Esophagus muscularis mucosa (tissue), 4 donors: ENCODE measurements at regions not wholly inside any gene's neighbourhood (a gene's known extent, or its start where the extent isn't known, plus 50 kb on each side); places are given as distances from the start of the nearest gene placed in this dataset.
"Not testable (repeated sequence)": the region's sequence is repeated elsewhere in the genome, so short reads cannot be mapped to it uniquely, and the experiment has no call there.

Experiments
- DNase-seq: peaks from one replicate; pipeline ENCODE4 v3.0.0-alpha.2; 2017; ENCODE audit errors: extremely low spot score
- H3K27ac ChIP-seq, 4 donors: fragments of 200-600 bp; sonication (generic); replicated peaks in 1 of 4; 1 replicate in 3 of 4; 2 replicates in 1 of 4; pipeline ENCODE4 v1.5.1; 2016 to 2019; ENCODE audit warnings: mild to moderate bottlenecking in 1 of 4
- H3K27me3 ChIP-seq, 4 donors: fragments of 200-600 bp; sonication (generic); one replicate each; pipeline versions ENCODE4 v1.5.1 to v1.6.0; 2016 to 2019
- H3K36me3 ChIP-seq, 4 donors: fragments of 200-600 bp; sonication (generic); one replicate each; pipeline ENCODE4 v1.5.1; 2016 to 2019
- H3K4me1 ChIP-seq, 4 donors: fragments of 200-600 bp; sonication (generic); one replicate each; pipeline ENCODE4 v1.5.1; 2016 to 2019
- H3K4me3 ChIP-seq, 4 donors: fragments of 200-600 bp; sonication (generic); 1 replicate in 2 of 4; 2 replicates in 2 of 4; pipeline ENCODE4 v1.5.1; 2016 to 2019; ENCODE audit warnings: mild to moderate bottlenecking in 4 of 4, moderate library complexity in 1 of 4
- H3K9me3 ChIP-seq, 4 donors: fragments of 200-600 bp; sonication (generic); 1 replicate in 3 of 4; 2 replicates in 1 of 4; pipeline ENCODE4 v1.5.1; 2016 to 2019
- CTCF ChIP-seq, 3 experiments: fragments of 200-600 bp in 2 of 3; fragments of 450-650 bp in 1 of 3; sonication (generic) in 2 of 3; IDR thresholded peaks; one replicate each; pipeline ENCODE4 v1.5.1; 2017 to 2019; ENCODE audit warnings: antibody characterized with exemption in 3 of 3, mild to moderate bottlenecking in 2 of 3, moderate library complexity in 1 of 3
- EP300 ChIP-seq: sonication (generic); formaldehyde crosslinking; IDR thresholded peaks from one replicate; pipeline ENCODE4 v1.6.1; 2017; ENCODE audit warnings: antibody characterized with exemption
- POLR2A ChIP-seq: fragments of 450-650 bp; IDR thresholded peaks from one replicate; pipeline ENCODE4 v1.6.1; 2017; ENCODE audit warnings: antibody characterized with exemption, moderate library complexity, mild to moderate bottlenecking, low read depth
- POLR2AphosphoS5 ChIP-seq, 2 donors: sonication (generic); formaldehyde crosslinking; IDR thresholded peaks; one replicate each; pipeline ENCODE4 v1.6.1; 2017; ENCODE audit warnings: antibody characterized with exemption in 2 of 2
- WGBS: methylation state at CpG from one replicate; pipeline ENCODE4 v1.1.5; 2018; 5-methylcytosine and 5-hydroxymethylcytosine counted together
- intact Hi-C: fragments of 100-400 bp; cut with DNase I; formaldehyde crosslinking; loops from one replicate; pipeline ENCODE4 v1.15.1; 2023

- DNase-seq: no peak
- WGBS: 55% methylated on average over 4 of the region's 4 CpGs
- intact Hi-C loops: no loop called here
- peaks cover 3 to 39% (median 16%) of the 10 kb centered on the region in 4 donors for H3K4me1 ChIP-seq
- H3K27ac ChIP-seq: no peak overlapping the region
- H3K27me3 ChIP-seq: no peaks in the 10 kb centered on the region
- no peaks in the 10 kb centered on the region for H3K9me3 ChIP-seq
- TF ChIP-seq POLR2A (no peak), CTCF (IDR thresholded peaks at IDR 0.05) (no peak), POLR2AphosphoS5 (IDR thresholded peaks at IDR 0.05) (no peak), EP300 (no peak)
- peaks cover 0 to 5% (median 0%) of the 10 kb centered on the region in 4 donors for H3K36me3 ChIP-seq
- no peak overlapping the region for H3K4me3 ChIP-seq
These were observed 92.5 kb downstream of the HAUS1 start for GRCh38 chr18:46196627-46197243.

- no peak for DNase-seq
- no peaks in the 10 kb centered on the region for H3K27me3 ChIP-seq
These were observed 95.4 kb downstream of the HAUS1 start for GRCh38 chr18:46199515-46200147.

GRCh38 chr18:46200178-46201055, 96.2 kb downstream of the HAUS1 start:
- H3K36me3 ChIP-seq, H3K9me3 ChIP-seq, DNase-seq, H3K4me3 ChIP-seq, H3K27ac ChIP-seq, intact Hi-C loops, H3K27me3 ChIP-seq: not testable (repeated sequence)
- H3K4me1 ChIP-seq: peaks cover 3 to 29% (median 12%) of the 10 kb centered on the region in 4 donors
- 91% methylated on average over 11 of the region's 11 CpGs for WGBS

More at GRCh38 chr18:46199515-46200147, 95.4 kb downstream of the HAUS1 start:
- WGBS: 77% methylated on average over 8 of the region's 8 CpGs
- no peak overlapping the region for H3K4me3 ChIP-seq
- no peak overlapping the region for H3K27ac ChIP-seq
- H3K36me3 ChIP-seq: peaks cover 0 to 5% (median 0%) of the 10 kb centered on the region in 4 donors
- intact Hi-C loops: no loop called here
- peaks cover 3 to 29% (median 12%) of the 10 kb centered on the region in 4 donors for H3K4me1 ChIP-seq
- TF ChIP-seq CTCF (IDR thresholded peaks at IDR 0.05) (no peak), EP300 (no peak), POLR2AphosphoS5 (IDR thresholded peaks at IDR 0.05) (no peak), POLR2A (no peak)
- H3K9me3 ChIP-seq: no peaks in the 10 kb centered on the region

GRCh38 chr18:46204143-46204542, 100.0 kb downstream of the HAUS1 start:
- no peak overlapping the region for H3K27ac ChIP-seq
- H3K9me3 ChIP-seq: no peaks in the 10 kb centered on the region
- DNase-seq: no peak
- no peak overlapping the region for H3K4me3 ChIP-seq
- TF ChIP-seq POLR2AphosphoS5 (IDR thresholded peaks at IDR 0.05) (no peak), POLR2A (no peak), EP300 (no peak), CTCF (IDR thresholded peaks at IDR 0.05) (no peak)
- no peaks in the 10 kb centered on the region for H3K36me3 ChIP-seq
- intact Hi-C loops: no loop called here
- H3K27me3 ChIP-seq: no peaks in the 10 kb centered on the region
- H3K4me1 ChIP-seq: peaks cover 0 to 15% (median 5%) of the 10 kb centered on the region in 4 donors

- no peak overlapping the region for H3K27ac ChIP-seq
- WGBS: 64% methylated on average over 1 of the region's 1 CpG
- no peak for TF ChIP-seq POLR2A
- TF ChIP-seq EP300: no peak
- no peak for TF ChIP-seq POLR2AphosphoS5 (IDR thresholded peaks at IDR 0.05)
- TF ChIP-seq CTCF (IDR thresholded peaks at IDR 0.05): no peak
- H3K4me1 ChIP-seq: peaks cover 0 to 11% (median 2%) of the 10 kb centered on the region in 4 donors
- H3K9me3 ChIP-seq: no peaks in the 10 kb centered on the region
- DNase-seq: no peak
- no peaks in the 10 kb centered on the region for H3K27me3 ChIP-seq
- intact Hi-C loops: no loop called here
- H3K4me3 ChIP-seq: no peak overlapping the region
- H3K36me3 ChIP-seq: no peaks in the 10 kb centered on the region
These were observed 103.8 kb downstream of the HAUS1 start for GRCh38 chr18:46207985-46208384.
